HG02870 (cell line): ENCODE measurements at regions not wholly inside any gene's neighbourhood (a gene's known extent, or its start where the extent isn't known, plus 50 kb on each side); places are given as distances from the start of the nearest gene placed in this dataset.

Experiments used
- ATAC-seq: cut with Tn5 transposase; IDR thresholded peaks from one replicate; pipeline ENCODE4 v1.9.1; 2021; ENCODE audit warnings: mild to moderate bottlenecking, moderate library complexity; ENCODE audit not compliant: unreplicated experiment

DNA sequence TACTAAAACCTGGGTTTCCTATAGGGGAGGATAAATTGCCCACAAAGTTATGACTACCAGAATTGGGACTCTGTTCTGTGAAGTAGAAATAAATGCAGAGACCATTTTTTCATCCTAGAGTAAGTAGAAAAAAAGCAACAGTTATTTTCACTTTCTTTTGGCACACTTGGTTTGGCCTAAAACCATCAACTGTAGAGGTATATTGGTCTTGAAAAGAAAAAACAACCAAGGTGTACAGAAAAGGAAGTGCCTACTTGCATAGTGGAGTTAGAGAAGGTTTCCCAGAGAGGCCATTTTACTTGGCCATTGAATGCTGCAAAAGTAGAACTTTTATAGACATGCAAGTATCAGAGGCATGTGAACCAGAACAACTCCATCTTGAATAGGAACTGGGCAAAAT is 89.4 kb upstream of the TACR1 start:
- ATAC-seq, result peak; percentile 36

DNA sequence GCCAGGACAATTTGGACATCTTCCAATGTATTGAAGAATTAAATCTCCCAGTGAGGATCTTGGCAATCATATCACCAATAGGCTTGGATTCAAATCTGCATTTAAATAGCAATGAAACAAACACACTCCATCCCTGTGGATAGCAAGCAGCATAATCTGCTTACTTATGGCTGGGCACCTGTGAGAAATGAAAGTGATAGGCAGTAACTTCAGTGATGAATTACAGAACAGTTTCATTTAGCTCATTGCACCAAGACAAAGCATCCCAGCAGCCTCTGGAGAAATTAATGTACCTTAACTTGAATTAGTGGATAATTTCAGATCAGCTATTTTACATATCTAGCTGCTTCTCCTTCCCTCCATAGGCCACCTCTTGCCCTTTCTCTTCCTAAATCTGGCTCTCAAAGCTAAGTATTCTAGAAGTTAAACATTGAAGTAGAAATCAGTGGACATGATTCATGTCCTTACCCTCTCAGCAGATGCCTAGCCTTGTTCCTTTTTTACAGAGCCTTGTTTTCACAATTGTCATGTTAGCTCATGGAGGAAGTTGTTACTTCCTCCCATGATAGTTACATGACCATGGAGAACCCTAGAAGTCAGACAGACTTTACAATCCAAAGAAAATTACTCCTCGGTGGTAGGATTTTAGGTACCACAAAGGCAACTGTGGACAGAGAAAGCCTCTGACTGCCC is 88.5 kb upstream of the TACR1 start:
- peak; percentile 38 for ATAC-seq

DNA sequence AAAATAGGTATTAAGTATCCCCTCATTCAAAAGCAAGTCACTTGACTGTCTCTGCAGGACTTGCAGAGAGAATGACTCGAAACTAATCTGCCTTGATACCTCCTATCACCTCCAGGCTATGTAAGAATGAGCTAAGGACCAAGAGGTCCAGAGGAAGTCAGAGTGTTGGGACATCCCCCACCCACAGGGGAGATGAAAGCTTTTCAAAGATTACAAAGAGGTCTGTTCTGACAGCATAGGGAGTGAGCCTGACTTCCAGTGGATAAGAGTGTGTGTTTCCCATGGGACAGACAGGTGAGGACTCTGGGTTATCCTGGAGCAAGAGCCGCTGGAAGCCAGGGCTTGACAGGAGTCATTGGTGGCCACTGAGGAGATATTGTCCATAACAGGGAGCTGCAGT is 85.0 kb upstream of the TACR1 start:
- ATAC-seq, result peak; percentile 49

DNA sequence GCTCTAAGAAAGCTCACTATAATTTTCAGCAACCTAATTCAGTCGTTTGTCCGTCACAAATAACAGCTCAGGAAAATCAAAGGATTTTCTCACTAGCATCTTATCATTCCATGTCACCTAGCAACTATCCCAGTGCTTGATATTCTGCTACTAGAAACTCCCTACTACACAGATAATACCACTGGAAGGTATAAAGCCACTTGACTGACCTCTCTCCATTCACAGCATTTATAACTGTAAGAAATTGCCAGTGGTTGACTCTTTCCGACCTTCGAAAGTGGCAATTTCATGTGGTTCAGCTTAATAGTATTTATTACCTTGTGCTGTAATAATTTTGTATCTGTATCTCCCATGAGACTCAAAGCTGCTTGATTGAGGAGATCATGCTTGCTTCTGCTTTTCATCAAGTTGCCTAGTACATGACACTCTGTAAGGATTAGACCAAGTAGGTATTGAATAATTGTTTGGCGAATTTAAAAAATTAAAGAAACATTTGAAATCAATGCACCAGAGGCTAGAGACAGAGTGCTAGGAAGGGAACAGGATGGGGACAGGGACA is 79.6 kb upstream of the TACR1 start:
- ATAC-seq, result no peak

DNA sequence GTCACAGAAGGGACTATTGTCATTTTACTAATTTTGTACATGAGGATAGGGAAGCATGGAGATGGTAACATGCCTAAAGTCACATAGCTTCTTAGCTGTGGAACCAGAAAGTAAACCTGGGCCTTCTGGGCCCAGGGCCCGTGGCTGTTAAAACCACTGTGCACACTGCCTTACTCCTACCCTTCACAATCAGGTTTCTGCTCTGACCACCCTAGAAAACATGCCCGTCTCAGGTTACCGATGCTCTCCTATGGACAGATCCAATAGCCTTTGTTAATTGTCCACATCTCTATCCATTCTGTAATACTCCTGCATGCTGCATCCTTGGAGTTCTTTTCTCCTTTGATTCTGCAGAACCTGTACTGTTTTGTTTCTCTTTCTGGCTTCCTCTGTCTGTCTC is 79.0 kb upstream of the TACR1 start:
- ATAC-seq, result no peak

DNA sequence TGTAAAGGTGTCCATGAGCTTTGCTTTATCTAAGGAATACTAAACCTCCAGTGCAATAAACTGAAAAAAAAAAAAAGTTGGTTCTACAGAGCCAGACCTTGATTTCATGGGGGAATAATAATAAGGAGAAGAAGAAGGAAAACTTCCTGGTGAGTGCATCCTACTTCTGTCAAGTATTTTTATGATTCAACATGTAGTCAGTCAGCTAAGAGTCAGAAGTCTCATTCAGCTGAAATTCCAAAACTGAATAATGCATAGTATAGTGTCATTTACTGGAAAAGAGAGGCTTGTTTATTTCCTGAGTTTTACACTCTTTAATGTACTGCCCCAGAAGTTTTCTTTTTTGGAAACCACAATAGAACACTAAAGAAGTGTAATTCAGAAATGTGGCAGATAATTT is 77.8 kb upstream of the TACR1 start:
- ATAC-seq, result no peak

DNA sequence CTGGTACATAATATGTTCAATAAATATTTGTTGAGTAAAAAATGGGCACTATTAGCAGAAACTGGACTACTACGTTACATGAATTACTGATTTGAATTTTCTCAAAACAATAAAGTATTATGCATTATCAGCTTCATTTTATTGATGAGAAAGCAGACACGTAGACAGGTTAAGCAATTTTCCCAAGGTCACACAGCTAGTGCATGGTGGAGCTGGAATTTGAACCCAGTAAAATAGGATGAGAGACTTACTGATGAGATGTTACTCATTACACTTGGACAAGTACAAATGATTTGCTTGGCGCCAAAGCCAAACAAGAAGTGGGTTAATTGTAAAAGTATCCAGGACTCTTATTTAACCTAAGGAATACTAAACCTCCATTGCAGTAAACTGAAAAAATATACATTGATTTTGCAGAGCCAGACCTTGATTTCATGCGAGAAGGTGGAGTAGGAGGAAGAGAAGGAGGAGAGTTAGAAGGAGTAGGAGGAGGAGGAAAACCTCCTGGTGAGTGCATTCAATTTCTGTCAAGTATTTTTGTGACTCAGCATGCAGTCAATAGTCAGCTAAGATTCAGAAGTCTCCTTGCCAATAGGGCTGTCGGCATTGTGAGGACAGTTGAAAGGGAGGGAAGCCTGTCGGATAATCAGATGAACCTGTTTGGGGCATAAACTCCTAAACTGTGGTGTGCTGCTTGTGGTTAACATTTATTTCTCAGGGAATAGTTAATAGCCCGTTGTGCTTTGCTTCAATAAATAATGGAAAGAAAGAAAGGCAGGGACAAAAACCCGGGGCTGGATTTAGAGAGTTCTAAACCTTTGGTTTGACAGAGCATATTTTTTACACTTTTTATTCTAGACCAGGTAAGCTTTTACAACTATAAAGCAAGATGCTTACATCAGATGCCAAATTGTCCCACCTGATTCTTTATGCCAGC is 77.0 kb upstream of the TACR1 start:
- ATAC-seq, result no peak

DNA sequence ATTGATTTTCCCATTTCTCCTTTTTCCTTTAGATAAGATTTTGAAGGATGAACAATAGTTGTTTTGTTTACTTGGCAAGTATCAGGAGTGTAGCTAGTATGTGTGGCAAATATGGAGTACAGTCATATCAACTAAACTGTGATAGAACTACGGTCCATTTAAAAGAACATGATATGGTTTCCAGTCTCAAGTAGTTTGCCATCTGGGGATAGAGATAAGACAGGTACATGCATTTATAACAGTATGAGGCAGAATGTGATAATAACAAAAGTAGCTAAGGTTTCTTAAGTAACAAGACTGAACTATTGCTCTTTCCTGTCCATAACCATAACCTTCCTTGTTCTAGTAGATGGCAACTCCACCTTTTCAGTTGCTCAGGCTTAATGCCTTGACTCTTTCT is 75.6 kb upstream of the TACR1 start:
- no peak for ATAC-seq

DNA sequence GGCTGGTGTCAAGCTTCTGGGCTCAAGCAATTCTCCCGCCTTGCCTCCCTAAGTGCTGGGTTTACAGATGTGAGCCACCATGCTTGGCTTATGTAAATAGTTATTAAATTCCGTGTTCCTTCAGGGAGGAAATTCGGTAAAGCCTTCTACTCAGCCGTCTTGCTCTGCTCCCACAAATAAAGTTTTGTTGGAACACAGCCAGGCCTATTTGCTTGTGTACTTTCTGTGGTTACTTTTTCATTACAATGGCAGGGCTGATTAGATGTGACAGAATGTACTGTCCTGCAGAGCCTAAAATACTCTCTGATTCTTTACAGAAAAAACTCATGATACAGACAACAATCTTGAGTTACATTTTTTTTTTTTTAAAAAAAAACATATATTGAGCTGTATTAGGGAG is 68.8 kb upstream of the TACR1 start:
- no peak for ATAC-seq

DNA sequence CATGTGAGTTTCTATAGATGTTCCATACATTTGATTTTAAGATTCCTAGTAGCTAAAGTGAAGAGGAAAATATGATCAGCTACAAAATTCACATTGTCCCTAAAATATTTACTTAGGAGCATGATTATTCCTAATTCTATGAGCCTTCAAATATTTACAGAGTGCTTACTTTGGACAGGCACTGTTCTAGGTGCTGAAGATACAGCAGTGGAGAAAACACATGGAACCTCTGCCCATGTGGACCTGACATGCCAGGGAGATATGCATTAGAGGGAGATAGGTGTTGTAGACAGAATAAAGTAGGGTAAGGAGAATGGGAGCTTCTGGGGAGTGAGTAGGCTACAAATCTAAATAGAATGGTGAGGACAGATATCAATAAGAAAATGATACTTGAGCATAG is 62.6 kb upstream of the TACR1 start:
- ATAC-seq, result no peak

DNA sequence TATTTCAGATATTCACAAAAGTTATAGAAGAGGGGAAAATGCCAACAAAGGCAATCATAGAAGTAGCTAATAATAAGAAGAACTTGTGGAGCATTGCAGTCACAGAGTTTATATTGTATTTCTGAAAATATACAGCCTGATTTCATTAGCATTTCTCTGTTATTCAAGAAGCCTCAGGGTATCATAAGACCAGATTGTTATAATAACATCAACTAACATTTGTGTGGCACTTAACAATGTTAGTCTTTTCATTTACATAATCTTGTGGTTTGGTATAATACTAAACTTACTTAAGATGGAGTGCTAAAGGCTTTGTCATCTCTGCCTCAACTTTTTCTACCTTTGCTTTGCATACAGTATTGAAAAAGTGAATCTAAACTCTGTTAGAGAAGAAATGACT is 61.6 kb upstream of the TACR1 start:
- ATAC-seq, result no peak

DNA sequence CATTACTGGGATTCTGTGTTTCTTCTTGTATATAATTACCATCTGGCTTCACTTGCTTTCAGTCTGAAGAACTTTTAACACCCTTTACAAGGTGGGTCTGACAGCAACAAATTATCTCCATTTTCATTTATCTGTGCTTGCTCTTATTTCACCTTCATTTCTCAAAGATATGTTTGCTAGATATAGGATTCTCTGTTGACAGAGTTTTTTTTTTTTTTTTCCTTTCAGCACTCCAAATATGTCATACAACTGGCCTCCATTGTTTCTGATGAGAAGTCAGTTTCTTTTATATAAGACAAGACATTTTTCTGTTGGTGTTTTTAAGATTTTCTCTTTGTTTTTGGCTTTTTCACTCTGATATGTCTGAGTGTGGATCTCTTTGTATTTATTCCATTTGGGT is 59.3 kb upstream of the TACR1 start:
- ATAC-seq, result no peak

DNA sequence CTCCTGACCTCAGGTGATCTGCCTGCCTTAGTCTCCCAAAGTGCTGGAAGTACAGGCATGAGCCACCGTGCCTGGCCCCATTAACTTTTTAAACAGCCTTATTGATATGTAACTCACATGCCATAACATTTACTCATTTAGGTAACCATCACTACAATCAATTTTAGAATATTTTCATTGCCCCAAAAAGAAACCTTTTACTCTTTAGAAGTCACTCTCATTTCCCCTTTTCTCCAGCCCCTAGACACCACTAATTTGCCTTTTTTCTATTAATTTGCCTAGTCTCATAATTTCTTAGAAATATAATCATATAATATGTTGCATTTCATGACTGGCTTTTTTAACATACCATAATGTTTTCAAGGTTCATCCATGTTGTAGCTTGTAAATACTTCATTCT is 57.2 kb upstream of the TACR1 start:
- no peak for ATAC-seq

DNA sequence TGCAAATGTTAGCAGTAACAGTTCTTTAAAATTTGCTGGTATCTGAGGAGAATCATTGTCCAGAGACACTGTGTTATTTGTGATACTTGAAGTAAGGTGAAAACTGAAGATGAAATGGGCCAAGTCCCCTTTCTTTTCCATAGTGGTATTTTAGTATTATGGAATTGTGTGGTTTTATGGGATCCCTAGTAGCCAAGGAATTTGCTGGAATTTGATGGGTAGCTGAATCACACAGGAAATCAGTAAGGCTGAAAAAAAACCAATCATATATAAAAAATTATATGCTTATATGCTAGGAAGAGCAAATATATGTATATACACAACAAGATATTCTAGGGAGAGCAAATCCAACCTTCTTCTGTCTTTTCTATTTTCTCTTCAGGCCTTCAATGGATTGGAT is 54.2 kb upstream of the TACR1 start:
- no peak for ATAC-seq

DNA sequence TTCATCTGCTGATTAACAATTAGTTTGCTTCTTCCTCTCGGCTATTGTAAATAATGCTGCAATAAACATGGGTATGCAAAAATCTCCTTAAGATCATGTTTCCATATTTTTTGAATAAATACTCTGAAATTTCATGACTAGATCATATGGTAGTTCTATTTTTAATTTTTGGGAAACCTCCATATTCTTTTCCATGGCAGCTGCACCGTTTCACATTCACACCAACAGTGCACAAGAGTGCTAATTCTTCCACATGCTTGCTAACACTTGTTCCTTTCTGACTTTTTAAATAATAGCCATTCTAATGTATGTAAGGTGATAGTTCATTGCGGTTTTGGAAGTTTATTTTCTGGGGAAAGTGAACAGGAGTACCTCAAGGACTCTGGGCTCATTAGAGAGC is 52.6 kb upstream of the TACR1 start:
- no peak for ATAC-seq
